ENCODE measurements at regions not wholly inside any gene's neighbourhood (a gene's known extent, or its start where the extent isn't known, plus 50 kb on each side); places are given as distances from the start of the nearest gene placed in this dataset.
"Not testable (repeated sequence)": the region's sequence is repeated elsewhere in the genome, so short reads cannot be mapped to it uniquely, and the experiment has no call there.

DNA sequence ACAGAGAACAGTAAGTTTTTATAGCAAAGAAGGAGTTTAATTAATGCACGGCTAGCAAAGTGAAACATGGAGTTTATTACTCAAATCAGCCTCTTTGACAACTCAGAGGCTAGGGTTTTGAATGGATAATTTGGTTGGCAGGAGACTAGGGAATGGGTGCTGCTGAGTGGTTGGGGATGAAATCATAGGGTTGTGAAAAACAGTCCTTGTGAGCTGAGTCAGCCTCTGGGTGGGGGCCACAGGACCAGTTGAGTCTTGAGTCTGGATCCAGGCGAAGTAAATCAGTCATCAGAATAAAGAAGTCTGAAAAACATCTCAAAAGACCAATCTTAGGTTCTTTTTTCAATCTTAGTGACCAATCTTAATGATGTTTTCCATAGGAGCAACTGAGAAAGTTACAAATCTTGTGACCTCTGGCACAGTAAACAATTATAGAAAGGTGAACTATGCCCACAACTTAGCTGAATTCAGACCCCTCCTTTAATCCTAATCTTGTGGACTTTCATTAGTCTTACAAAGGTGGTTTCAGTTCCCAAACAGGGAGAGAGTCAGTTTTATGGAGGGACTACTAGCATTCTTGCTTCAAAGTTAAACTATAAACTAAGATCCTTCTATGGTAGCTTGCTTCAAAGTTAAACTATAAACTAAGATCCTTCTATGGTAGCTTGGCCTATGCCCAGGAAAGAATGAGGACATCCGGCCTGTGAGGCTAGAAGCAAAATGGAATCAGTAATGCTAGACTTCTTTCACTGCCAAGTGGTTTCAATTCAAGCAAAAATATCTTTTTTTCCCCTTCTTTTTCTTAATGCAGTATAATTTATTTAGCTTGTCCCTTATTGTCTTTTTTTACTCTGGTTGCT is 84.5 kb downstream of the AASDHPPT start:
- DNase-seq (ENCODE audit: low read depth) = no peak
- H3K4me3 ChIP-seq (ENCODE audit: low read depth, low read length) = no peak overlapping the region
- TF ChIP-seq, protein P1, sequence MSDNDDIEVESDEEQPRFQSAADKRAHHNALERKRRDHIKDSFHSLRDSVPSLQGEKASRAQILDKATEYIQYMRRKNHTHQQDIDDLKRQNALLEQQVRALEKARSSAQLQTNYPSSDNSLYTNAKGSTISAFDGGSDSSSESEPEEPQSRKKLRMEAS (IDR thresholded peaks at IDR 0.05; ENCODE audit: low read depth, low read length) = no peak
- TF ChIP-seq MYC (IDR thresholded peaks at IDR 0.05; ENCODE audit: low read depth, low read length) = no peak
- TF ChIP-seq POLR2A (IDR thresholded peaks at IDR 0.05; ENCODE audit: extremely low read depth, insufficient read length) = no peak

DNA sequence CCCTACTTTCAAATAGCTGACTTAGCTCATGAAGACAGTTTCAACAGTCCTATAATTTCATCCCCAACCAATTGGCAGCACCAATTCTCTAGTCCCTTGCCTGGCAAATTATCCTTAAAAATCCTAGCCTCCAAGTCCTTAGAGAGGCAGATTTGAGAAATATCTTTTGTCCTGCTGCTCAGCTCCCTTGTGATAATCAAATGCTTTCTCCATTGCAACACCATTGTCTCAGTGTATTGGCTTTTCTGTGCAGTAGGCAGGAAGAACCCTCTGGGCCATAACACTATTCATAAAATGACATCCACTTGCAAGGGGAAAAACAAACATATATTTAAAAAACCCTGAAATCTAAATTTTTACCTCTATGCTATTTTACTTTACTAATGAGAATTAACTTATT is 89.6 kb downstream of the AASDHPPT start:
- no peak for DNase-seq (ENCODE audit: low read depth)
- no peak overlapping the region for H3K4me3 ChIP-seq (ENCODE audit: low read depth, low read length)
- TF ChIP-seq, protein P2, sequence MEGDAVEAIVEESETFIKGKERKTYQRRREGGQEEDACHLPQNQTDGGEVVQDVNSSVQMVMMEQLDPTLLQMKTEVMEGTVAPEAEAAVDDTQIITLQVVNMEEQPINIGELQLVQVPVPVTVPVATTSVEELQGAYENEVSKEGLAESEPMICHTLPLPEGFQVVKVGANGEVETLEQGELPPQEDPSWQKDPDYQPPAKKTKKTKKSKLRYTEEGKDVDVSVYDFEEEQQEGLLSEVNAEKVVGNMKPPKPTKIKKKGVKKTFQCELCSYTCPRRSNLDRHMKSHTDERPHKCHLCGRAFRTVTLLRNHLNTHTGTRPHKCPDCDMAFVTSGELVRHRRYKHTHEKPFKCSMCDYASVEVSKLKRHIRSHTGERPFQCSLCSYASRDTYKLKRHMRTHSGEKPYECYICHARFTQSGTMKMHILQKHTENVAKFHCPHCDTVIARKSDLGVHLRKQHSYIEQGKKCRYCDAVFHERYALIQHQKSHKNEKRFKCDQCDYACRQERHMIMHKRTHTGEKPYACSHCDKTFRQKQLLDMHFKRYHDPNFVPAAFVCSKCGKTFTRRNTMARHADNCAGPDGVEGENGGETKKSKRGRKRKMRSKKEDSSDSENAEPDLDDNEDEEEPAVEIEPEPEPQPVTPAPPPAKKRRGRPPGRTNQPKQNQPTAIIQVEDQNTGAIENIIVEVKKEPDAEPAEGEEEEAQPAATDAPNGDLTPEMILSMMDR (IDR thresholded peaks at IDR 0.05; ENCODE audit: low read depth, low read length) = no peak
- TF ChIP-seq, protein P1 (IDR thresholded peaks at IDR 0.05; ENCODE audit: low read depth, low read length) = no peak
- no peak for TF ChIP-seq MYC (IDR thresholded peaks at IDR 0.05; ENCODE audit: low read depth, low read length)
- no peak for TF ChIP-seq POLR2A (IDR thresholded peaks at IDR 0.05; ENCODE audit: extremely low read depth, insufficient read length)

DNA sequence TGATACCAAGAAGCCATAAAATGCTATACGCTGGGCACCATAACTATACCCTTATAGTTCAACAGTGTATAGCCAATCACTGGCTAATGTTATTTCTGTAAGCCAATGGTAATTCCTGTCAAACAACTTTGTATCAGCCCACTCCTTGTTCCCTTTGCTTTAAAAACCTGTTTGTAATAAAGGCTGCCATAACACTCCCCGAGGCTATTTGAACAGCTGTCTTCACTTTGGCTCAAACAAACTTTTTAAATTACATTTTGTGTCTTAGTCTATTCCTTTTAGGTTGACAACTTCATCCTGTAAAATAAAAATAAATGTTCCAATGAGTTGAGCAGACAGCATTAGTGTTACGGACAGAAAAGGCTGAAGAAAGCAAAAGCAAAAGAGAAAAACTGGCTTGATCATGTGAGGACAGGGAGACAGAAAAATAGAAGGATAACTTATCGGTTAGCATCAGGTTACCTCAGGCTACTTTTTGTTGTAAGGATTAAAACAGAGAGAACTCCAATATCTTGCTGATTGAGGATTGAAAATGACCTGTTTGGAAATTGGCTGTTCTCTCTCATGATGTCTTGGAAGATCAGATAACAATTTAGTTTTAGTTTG is 95.0 kb downstream of the AASDHPPT start:
- TF ChIP-seq POLR2A (IDR thresholded peaks at IDR 0.05; ENCODE audit: extremely low read depth, insufficient read length) (no peak), MYC (IDR thresholded peaks at IDR 0.05; ENCODE audit: low read depth, low read length) (no peak)
- TF ChIP-seq, protein P1 (IDR thresholded peaks at IDR 0.05; ENCODE audit: low read depth, low read length) = no peak
- no peak for DNase-seq (ENCODE audit: low read depth)
- H3K4me3 ChIP-seq (ENCODE audit: low read depth, low read length) = no peak overlapping the region

DNA sequence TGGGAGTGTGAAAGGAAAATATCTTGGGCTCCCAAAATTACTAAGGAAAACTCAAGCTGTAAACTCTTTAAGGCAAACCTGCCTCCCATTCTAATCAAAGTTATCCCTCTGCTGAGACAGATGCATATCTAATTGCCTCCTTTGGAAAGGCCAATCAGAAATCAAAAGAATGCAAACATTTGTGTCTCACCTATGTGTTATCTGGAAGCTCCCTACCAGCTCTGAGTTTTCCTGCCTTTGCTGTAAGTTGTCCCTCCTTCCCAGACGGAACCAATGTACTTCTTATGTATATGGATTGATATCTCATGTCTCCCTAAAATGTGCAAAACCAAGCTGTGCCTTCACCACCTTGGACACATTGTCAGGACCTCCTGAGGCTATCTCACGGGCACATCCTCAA is 95.8 kb downstream of the AASDHPPT start:
- no peak for TF ChIP-seq MYC (IDR thresholded peaks at IDR 0.05; ENCODE audit: low read depth, low read length)
- TF ChIP-seq, protein P1 (IDR thresholded peaks at IDR 0.05; ENCODE audit: low read depth, low read length) = no peak
- TF ChIP-seq, protein P2 (IDR thresholded peaks at IDR 0.05; ENCODE audit: low read depth, low read length) = no peak
- no peak for TF ChIP-seq POLR2A (IDR thresholded peaks at IDR 0.05; ENCODE audit: extremely low read depth, insufficient read length)
- no peak overlapping the region for H3K4me3 ChIP-seq (ENCODE audit: low read depth, low read length)

DNA sequence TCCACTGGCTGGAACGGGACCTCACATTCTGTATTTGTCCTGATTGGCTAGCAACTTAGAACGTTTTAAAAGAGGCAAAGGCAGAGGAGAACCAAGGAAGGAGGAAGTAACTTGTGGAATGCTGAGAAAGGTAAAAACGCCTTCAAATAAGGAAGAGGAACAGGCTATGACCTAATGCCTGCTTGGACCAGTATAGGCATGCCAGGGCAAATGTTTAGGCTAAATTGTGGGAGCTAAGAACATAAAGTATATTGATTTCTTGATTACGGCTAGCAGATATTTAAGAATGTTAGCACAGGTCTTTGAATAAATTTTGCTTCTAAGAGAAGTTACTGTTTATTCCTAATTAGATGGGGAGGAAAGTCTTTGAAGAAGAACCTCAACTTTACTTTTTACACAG is 96.5 kb downstream of the AASDHPPT start:
- not testable (repeated sequence) for H3K4me3 ChIP-seq (ENCODE audit: low read depth, low read length); DNase-seq (ENCODE audit: low read depth)

More for the DNA sequence above, 95.8 kb downstream of the AASDHPPT start:
- no peak for DNase-seq (ENCODE audit: low read depth)

DNA sequence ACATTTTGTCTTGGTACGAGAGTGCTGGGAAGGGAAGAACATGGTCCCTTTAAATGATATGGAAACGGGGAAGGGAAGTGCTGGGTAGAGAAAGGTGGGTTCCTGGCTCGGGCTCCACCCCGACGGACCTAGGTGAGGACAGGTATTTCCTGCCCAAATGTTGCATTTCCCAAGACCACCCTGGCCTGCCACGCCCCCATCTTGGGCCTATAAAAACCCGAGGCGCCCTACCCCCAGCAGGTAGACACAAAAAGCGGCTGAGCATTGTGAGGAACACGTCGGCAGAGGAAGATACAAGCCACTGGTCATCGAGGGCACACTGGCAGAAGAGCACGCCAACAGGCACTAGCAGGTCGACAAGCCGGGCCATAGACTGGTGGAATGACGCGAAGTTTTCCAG is 99.4 kb downstream of the AASDHPPT start:
- TF ChIP-seq MYC (IDR thresholded peaks at IDR 0.05; ENCODE audit: low read depth, low read length) = no peak
- DNase-seq (ENCODE audit: low read depth) = no peak
- no peak overlapping the region for H3K4me3 ChIP-seq (ENCODE audit: low read depth, low read length)

DNA sequence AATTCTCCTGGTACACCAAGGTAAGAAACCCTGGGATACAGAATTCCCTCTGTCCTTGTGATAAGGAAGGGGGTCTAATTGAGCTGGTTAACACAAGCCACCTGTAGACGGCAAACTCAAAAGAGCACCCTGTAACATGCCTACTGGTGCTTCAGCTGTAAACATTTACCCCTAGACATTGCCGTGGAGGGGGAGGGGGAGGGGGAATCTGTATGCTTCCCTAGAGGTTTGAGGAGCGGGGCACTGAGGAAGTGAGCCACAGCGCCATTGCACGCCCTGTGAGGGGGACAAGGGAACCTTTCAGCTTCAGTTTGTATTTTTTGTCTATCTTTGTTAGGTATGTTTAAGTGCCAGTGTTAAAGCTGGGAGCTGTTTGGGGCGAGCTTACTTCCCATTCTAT is 99.8 kb downstream of the AASDHPPT start:
- peak; percentile 19 for DNase-seq (ENCODE audit: low read depth)
- TF ChIP-seq, protein P2 (IDR thresholded peaks at IDR 0.05; ENCODE audit: low read depth, low read length) = no peak
- TF ChIP-seq POLR2A (IDR thresholded peaks at IDR 0.05; ENCODE audit: extremely low read depth, insufficient read length) (no peak), MYC (IDR thresholded peaks at IDR 0.05; ENCODE audit: low read depth, low read length) (no peak)
- TF ChIP-seq, protein P1 (IDR thresholded peaks at IDR 0.05; ENCODE audit: low read depth, low read length) = no peak
- no peak overlapping the region for H3K4me3 ChIP-seq (ENCODE audit: low read depth, low read length)
